Endothelial cell of umbilical vein (primary cell): ENCODE measurements at regions not wholly inside any gene's neighbourhood (a gene's known extent, or its start where the extent isn't known, plus 50 kb on each side); places are given as distances from the start of the nearest gene placed in this dataset.

Source experiments
- BruUV-seq: library from RNA; stranded (reverse); fragments of 400-500 nt; replicated peaks from 2 replicates; lab custom pipeline; 2021; lab: Mats Ljungman, UMichigan
- CTCF ChIA-PET: fragments of 300-600, 350-600 bp; sonication (Branson Sonifier 250); formaldehyde crosslinking; loops from one replicate; lab custom pipeline; 2021; ENCODE audit warnings: antibody characterized with exemption, inconsistent platforms; lab: Charles Lee
- POLR2A ChIA-PET: fragments of 300-600, 350-600 bp; sonication (Branson Sonifier 250); formaldehyde crosslinking; loops from one replicate; lab custom pipeline; 2021; ENCODE audit warnings: antibody characterized with exemption, inconsistent platforms; lab: Charles Lee
- DNase-seq: peaks from one replicate; pipeline ENCODE4 v3.0.0-alpha.2; 2011; ENCODE audit warnings: low read depth, low spot score
- FAIRE-seq: peaks from 2 replicates; lab custom pipeline; 2011; peaks lifted over from hg19 to GRCh38; lab: Jason Lieb, UNC
- H2AFZ ChIP-seq: 2 replicates; pipeline ENCODE4 v1.6.0; 2012; ENCODE audit warnings: low read depth, low read length, control low read depth, inconsistent platforms
- H3K27ac ChIP-seq: 2 replicates; pipeline ENCODE4 v1.5.1; 2011; ENCODE audit warnings: low read depth, mild to moderate bottlenecking, control low read depth, low read length, moderate library complexity; ENCODE audit not compliant: insufficient read depth
- H3K27me3 ChIP-seq, 2 experiments: 2 replicates each; pipeline versions ENCODE4 v1.6.0 to v1.6.1; 2011; ENCODE audit warnings: low read length in 2 of 2, mixed read lengths in 1 of 2; ENCODE audit not compliant: control insufficient read depth in 2 of 2, insufficient read depth in 2 of 2
- H3K36me3 ChIP-seq, 2 experiments: 2 replicates in 1 of 2; 3 replicates in 1 of 2; pipeline ENCODE4 v1.5.1; 2011; ENCODE audit warnings: low read length in 2 of 2, mild to moderate bottlenecking in 1 of 2, moderate library complexity in 1 of 2; ENCODE audit not compliant: control insufficient read depth in 2 of 2, insufficient read depth in 2 of 2; ENCODE audit errors: extremely low read depth in 1 of 2
- H3K4me1 ChIP-seq: 3 replicates; pipeline ENCODE4 v1.5.1; 2011; ENCODE audit warnings: mild to moderate bottlenecking, low read length; ENCODE audit not compliant: control insufficient read depth, insufficient read depth; ENCODE audit errors: extremely low read depth
- H3K4me2 ChIP-seq: 2 replicates; pipeline ENCODE4 v1.6.1; 2011; ENCODE audit warnings: low read length, control low read depth, mixed read lengths; ENCODE audit not compliant: insufficient read depth
- H3K4me3 ChIP-seq, 3 experiments: fragments of 200-600 bp in 1 of 3; sonication (generic), shearing (Covaris generic) in 1 of 3; replicated peaks in 1 of 3; 2 replicates each; pipeline ENCODE4 v1.5.1; 2011 to 2016; ENCODE audit warnings: control low read depth in 3 of 3, low read length in 3 of 3, mild to moderate bottlenecking in 2 of 3, inconsistent platforms in 1 of 3, low read depth in 1 of 3, moderate library complexity in 1 of 3; ENCODE audit not compliant: insufficient read depth in 1 of 3
- H3K79me2 ChIP-seq: 2 replicates; pipeline ENCODE4 v1.6.0; 2012; ENCODE audit warnings: low read length, inconsistent platforms; ENCODE audit not compliant: control insufficient read depth, insufficient read depth
- H3K9ac ChIP-seq: replicated peaks from 2 replicates; pipeline ENCODE3; 2011; ENCODE audit warnings: low read length, control low read depth; ENCODE audit not compliant: insufficient read depth; ENCODE audit errors: extremely low read depth
- H3K9me1 ChIP-seq: replicated peaks from 3 replicates; pipeline ENCODE4 v1.6.0; 2011; ENCODE audit warnings: mild to moderate bottlenecking, low read length; ENCODE audit not compliant: control insufficient read depth, insufficient read depth; ENCODE audit errors: extremely low read depth
- H3K9me3 ChIP-seq: replicated peaks from 2 replicates; pipeline ENCODE4 v1.5.1; 2012; ENCODE audit warnings: low read length, inconsistent platforms; ENCODE audit not compliant: control insufficient read depth, insufficient read depth
- H4K20me1 ChIP-seq: replicated peaks from 2 replicates; pipeline ENCODE3; 2011; ENCODE audit warnings: mild to moderate bottlenecking, low read length; ENCODE audit not compliant: control insufficient read depth, insufficient read depth; ENCODE audit errors: extremely low read depth
- CTCF ChIP-seq, 2 donors: IDR thresholded peaks; 1 replicate in 1 of 2; 2 replicates in 1 of 2; pipeline ENCODE4 v1.5.1; 2011; ENCODE audit warnings: low read length in 2 of 2, mild to moderate bottlenecking in 2 of 2, moderate library complexity in 2 of 2, control low read depth in 1 of 2, inconsistent platforms in 1 of 2, low read depth in 1 of 2; ENCODE audit not compliant: insufficient read depth in 1 of 2; ENCODE audit errors: extremely low read depth in 1 of 2
- EZH2 ChIP-seq: IDR thresholded peaks from 2 replicates; pipeline ENCODE4 v1.6.1; 2012; ENCODE audit warnings: borderline replicate concordance, low read depth, mild to moderate bottlenecking, moderate library complexity, low read length, inconsistent platforms; ENCODE audit not compliant: severe bottlenecking
- FOS ChIP-seq: IDR thresholded peaks from 2 replicates; pipeline ENCODE4 v1.6.1; 2011; ENCODE audit warnings: mild to moderate bottlenecking, low read length, moderate library complexity, borderline replicate concordance; ENCODE audit not compliant: insufficient read depth
- GATA2 ChIP-seq: IDR thresholded peaks from 2 replicates; pipeline ENCODE4 v1.7.0; 2011; ENCODE audit warnings: low read depth, mild to moderate bottlenecking, moderate library complexity, mixed read lengths, low read length; ENCODE audit not compliant: insufficient read length, insufficient read depth
- JUN ChIP-seq: IDR thresholded peaks from 2 replicates; pipeline ENCODE4 v1.6.1; 2011; ENCODE audit warnings: borderline replicate concordance, low read depth; ENCODE audit not compliant: insufficient read length, insufficient read depth
- MAX ChIP-seq: IDR thresholded peaks from 2 replicates; pipeline ENCODE4 v1.6.1; 2011; ENCODE audit not compliant: insufficient read depth, insufficient read length
- MYC ChIP-seq: IDR thresholded peaks from one replicate; pipeline ENCODE4 v1.6.1; 2011; ENCODE audit warnings: mild to moderate bottlenecking, low read depth, low read length
- POLR2A ChIP-seq: IDR thresholded peaks from 2 replicates; pipeline ENCODE4 v1.6.1; 2012; ENCODE audit warnings: low read depth, mild to moderate bottlenecking, control low read depth, low read length
- POLR2AphosphoS5 ChIP-seq: IDR thresholded peaks from 2 replicates; pipeline ENCODE4 v1.6.1; 2012; ENCODE audit warnings: low read depth, mild to moderate bottlenecking, control low read depth, low read length, moderate library complexity; ENCODE audit not compliant: insufficient read depth
- dilution Hi-C: fragments of 300-500 bp; cut with MboI; formaldehyde crosslinking; loops from one replicate; pipeline ENCODE4 v1.15.0; 2019; ENCODE audit warnings: low sequenced_read_pairs; ENCODE audit not compliant: extremely low pct_ligation_motif_present
- intact Hi-C: fragments of 100-400 bp; cut with micrococcal nuclease; formaldehyde crosslinking; loops from one replicate; pipeline ENCODE4 v1.10.0; 2022

GRCh38 chr12:25875661-25876060 lies 82.8 kb upstream of the RASSF8 start:
- Histone ChIP-seq H3K9me1 (no peaks in the 10 kb centered on the region), H3K79me2 (no peaks in the 10 kb centered on the region), H3K36me3 (no peaks in the 10 kb centered on the region), H3K4me3 (no peak overlapping the region), H3K4me1 (no peaks in the 10 kb centered on the region), H2AFZ (no peak overlapping the region), H3K4me2 (no peak overlapping the region), H3K27me3 (no peaks in the 10 kb centered on the region), H3K9me3 (no peaks in the 10 kb centered on the region), H3K9ac (no peak overlapping the region), H4K20me1 (no peaks in the 10 kb centered on the region), H3K27ac (no peak overlapping the region)
- intact Hi-C loops (no loop called here), dilution Hi-C loops (no loop called here)
- DNase-seq (no peak), FAIRE-seq (no peak)
- no TSS peak for BruUV-seq
- TF ChIP-seq FOS, result no peak
- no peak for TF ChIP-seq JUN
- TF ChIP-seq MYC, result no peak
- no peak for TF ChIP-seq GATA2
- TF ChIP-seq MAX, result no peak
- TF ChIP-seq POLR2A, result no peak
- no peak for TF ChIP-seq CTCF (IDR thresholded peaks at IDR 0.05; ENCODE audit: extremely low read depth in 1 of 2, insufficient read depth in 1 of 2, low read depth in 1 of 2, low read length in 2 of 2)
- no peak for TF ChIP-seq EZH2
- TF ChIP-seq POLR2AphosphoS5, result no peak
- POLR2A ChIA-PET, result no interaction called here
- CTCF ChIA-PET, result no interaction called here
